ENCODE measurements at regions not wholly inside any gene's neighbourhood (a gene's known extent, or its start where the extent isn't known, plus 50 kb on each side); places are given as distances from the start of the nearest gene placed in this dataset.

DNA sequence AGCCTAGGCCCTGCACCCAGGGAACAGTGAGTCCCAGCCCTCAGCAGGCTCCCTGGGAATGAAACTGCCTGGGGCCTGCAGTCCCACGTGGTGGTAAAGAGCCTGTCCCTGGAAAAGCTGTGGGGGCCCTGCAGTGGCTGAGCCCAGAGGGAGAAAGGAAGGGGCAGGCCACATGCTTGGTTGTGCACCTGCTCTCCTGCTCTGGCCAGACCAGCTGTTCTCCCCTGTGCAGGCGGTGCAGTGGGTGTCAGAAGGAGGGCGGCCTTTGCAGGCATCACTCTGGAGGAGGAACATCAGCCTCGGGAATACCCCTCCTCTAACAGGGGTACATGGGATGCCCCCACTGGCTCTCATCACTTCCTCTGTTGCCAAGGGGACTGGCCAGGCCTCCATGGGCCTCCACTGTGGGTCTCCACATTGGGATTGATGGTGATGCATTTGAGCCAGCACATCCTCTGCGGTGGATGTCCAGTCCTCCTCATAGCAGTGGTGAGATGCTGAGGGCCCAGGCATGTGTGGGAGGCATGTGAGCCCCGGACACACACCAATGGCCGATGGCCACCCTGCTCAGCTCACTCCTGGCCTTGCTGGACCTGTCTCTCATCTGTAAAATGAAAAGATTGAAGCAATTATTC lies 690.4 kb downstream of the BRD1 start:
- ATAC-seq (no peak), DNase-seq (no peak)
- intact Hi-C loops (cut with DNase I) = no loop called here
- Histone ChIP-seq H3K9me3 (no peaks in the 10 kb centered on the region), H3K27ac (no peak overlapping the region), H3K36me3 (no peaks in the 10 kb centered on the region), H3K4me1 (no peaks in the 10 kb centered on the region), H3K27me3 (peaks cover 0 to 68% of the 10 kb centered on the region in 2 donors), H3K4me3 (no peak overlapping the region)
- TF ChIP-seq, protein P1, sequence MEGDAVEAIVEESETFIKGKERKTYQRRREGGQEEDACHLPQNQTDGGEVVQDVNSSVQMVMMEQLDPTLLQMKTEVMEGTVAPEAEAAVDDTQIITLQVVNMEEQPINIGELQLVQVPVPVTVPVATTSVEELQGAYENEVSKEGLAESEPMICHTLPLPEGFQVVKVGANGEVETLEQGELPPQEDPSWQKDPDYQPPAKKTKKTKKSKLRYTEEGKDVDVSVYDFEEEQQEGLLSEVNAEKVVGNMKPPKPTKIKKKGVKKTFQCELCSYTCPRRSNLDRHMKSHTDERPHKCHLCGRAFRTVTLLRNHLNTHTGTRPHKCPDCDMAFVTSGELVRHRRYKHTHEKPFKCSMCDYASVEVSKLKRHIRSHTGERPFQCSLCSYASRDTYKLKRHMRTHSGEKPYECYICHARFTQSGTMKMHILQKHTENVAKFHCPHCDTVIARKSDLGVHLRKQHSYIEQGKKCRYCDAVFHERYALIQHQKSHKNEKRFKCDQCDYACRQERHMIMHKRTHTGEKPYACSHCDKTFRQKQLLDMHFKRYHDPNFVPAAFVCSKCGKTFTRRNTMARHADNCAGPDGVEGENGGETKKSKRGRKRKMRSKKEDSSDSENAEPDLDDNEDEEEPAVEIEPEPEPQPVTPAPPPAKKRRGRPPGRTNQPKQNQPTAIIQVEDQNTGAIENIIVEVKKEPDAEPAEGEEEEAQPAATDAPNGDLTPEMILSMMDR (IDR thresholded peaks at IDR 0.05) = no peak

DNA sequence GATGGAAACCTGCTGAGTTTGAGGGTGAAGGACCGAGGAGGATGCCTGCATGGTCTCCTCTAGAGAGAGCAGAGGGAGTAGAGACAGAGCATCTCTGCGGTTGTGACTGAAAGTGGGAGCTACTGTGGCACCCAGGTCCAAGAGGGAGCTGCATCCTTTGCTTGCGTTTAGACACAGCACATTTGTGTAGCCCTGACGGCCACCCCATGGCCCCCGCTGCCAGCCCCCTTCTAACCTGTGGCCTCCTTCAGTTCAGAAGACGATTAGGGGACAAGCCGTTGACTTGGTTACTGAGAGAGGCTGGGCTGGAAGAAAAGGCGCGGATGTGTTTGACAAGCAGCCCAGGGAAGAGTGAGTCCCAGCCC lies 690.9 kb downstream of the BRD1 start:
- Histone ChIP-seq H3K27ac (no peak overlapping the region), H3K4me3 (no peak overlapping the region), H3K27me3 (peaks cover 0 to 67% of the 10 kb centered on the region in 2 donors), H3K36me3 (no peaks in the 10 kb centered on the region), H3K9me3 (no peaks in the 10 kb centered on the region), H3K4me1 (no peaks in the 10 kb centered on the region)
- TF ChIP-seq, protein P1 (IDR thresholded peaks at IDR 0.05) = no peak
- no peak for DNase-seq
- ATAC-seq = no peak
- intact Hi-C loops (cut with DNase I) = no loop called here

DNA sequence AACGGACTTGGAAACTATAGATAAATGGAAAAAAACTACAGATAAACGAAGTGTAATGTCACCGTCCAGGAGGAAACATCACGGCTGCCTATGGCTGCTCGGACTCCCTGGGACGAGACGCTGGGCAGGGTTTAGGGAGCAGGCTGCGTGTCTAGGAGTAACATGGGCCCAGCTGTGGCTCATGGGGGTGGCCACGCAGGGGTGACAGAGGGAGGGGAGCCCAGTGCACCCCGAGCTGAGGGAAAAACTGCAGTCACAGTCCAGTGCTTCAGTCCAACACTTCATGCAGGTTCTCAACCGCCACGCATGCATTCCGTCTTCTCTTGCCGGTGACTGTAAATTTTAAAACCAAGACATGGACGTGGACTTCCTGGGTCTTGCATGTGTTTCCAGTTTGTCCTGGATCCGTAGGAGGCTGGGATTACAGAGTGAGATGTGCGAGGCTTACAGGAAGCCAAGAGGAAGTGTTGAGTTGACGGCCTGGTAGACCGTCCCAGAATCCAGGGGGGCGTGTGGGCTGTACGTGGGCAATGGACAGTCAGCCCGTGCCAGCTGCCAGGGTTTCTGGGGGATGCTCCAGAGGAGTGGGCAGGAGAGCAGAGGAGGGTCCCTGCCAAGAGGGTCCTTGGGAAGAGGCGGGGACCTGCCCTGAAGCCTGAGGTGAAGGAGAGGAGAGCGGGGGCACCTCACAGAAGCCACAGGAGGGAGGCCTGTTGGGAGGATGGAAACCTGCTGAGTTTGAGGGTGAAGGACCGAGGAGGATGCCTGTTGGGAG lies 691.4 kb downstream of the BRD1 start:
- ATAC-seq (no peak), DNase-seq (no peak)
- H3K36me3 ChIP-seq = no peaks in the 10 kb centered on the region
- no peak overlapping the region for H3K4me3 ChIP-seq
- H3K4me1 ChIP-seq = no peaks in the 10 kb centered on the region
- H3K27ac ChIP-seq = no peak overlapping the region
- TF ChIP-seq, protein P1 (IDR thresholded peaks at IDR 0.05) = no peak
- peaks cover 0 to 67% of the 10 kb centered on the region in 2 donors for H3K27me3 ChIP-seq
- H3K9me3 ChIP-seq = no peaks in the 10 kb centered on the region
- intact Hi-C loops (cut with DNase I) = no loop called here

DNA sequence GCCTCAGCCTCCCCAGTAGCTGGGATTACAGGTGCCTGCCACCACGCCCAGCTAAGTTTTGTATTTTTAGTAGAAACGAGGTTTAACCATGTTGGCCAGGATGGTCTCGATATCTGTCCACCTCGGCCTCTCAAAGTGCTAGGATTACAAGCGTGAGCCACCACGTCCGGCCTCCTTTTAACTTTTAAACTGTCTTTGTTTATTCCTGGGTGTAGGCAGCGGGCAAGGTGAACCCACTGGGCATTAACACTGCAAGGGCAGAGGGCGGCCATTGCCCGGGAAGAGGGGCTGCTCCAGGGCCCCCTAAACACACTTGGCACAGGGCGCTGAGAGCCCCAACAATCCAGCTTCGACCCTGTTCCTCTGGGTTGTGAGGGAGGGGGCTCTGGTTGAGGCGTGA lies 693.6 kb downstream of the BRD1 start:
- Histone ChIP-seq H3K27me3 (peaks cover 0 to 46% of the 10 kb centered on the region in 2 donors), H3K27ac (no peak overlapping the region), H3K4me1 (no peaks in the 10 kb centered on the region), H3K36me3 (no peaks in the 10 kb centered on the region), H3K9me3 (no peaks in the 10 kb centered on the region), H3K4me3 (no peak overlapping the region)
- TF ChIP-seq, protein P1 (IDR thresholded peaks at IDR 0.05) = no peak
- no peak for ATAC-seq
- DNase-seq = no peak
- intact Hi-C loops (cut with DNase I) = no loop called here

GRCh38 chr22:49133541-49133940 lies 694.1 kb downstream of the BRD1 start:
- ATAC-seq (no peak), DNase-seq (no peak)
- Histone ChIP-seq H3K9me3 (no peaks in the 10 kb centered on the region), H3K36me3 (no peaks in the 10 kb centered on the region), H3K27ac (no peak overlapping the region), H3K4me1 (no peaks in the 10 kb centered on the region), H3K4me3 (no peak overlapping the region), H3K27me3 (peaks cover 0 to 46% of the 10 kb centered on the region in 2 donors)
- TF ChIP-seq, protein P1 (IDR thresholded peaks at IDR 0.05) = no peak
- intact Hi-C loops (cut with DNase I) = no loop called here

All from left lung (tissue), 4 donors.